ENCODE measurements at regions not wholly inside any gene's neighbourhood (a gene's known extent, or its start where the extent isn't known, plus 50 kb on each side); places are given as distances from the start of the nearest gene placed in this dataset.
"Not testable (repeated sequence)": the region's sequence is repeated elsewhere in the genome, so short reads cannot be mapped to it uniquely, and the experiment has no call there.

DNA sequence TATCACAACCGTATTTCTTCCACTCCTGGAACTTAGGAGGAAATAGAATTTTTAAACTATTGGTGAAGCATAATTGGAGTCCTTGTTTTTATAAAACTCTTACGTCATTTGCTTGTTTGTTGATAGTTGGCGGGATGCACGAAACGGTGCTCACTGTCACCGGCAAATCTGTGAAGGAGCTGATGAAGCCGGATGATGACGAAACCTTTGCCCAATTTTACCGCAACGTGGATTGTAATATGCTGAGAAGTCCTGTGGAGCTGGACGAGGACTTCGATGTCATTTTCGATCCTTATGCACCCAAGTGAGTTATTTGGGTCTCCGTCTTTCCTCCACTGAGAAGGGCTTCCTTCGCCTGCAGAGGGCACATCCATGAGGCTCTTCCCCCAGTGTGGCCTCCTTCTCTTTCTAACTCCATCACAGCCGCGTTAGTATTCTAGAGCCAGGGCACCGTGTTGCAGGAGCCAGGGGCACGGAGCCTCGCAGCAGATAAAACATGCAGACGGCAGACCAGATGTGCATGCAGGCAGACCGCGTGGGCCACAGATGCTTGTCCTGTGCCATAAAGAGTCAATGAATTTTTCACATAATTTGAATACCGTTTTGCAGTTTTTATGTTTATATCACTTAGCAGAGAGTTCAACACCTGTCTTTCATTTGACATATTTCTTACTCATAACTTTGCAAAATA, 61.5 kb upstream of the LYZL2 start:
- TF ChIP-seq, protein P1, sequence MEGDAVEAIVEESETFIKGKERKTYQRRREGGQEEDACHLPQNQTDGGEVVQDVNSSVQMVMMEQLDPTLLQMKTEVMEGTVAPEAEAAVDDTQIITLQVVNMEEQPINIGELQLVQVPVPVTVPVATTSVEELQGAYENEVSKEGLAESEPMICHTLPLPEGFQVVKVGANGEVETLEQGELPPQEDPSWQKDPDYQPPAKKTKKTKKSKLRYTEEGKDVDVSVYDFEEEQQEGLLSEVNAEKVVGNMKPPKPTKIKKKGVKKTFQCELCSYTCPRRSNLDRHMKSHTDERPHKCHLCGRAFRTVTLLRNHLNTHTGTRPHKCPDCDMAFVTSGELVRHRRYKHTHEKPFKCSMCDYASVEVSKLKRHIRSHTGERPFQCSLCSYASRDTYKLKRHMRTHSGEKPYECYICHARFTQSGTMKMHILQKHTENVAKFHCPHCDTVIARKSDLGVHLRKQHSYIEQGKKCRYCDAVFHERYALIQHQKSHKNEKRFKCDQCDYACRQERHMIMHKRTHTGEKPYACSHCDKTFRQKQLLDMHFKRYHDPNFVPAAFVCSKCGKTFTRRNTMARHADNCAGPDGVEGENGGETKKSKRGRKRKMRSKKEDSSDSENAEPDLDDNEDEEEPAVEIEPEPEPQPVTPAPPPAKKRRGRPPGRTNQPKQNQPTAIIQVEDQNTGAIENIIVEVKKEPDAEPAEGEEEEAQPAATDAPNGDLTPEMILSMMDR (IDR thresholded peaks at IDR 0.05; ENCODE audit: poor library complexity), result not testable (repeated sequence)
- TF ChIP-seq EZH2phosphoT487 (IDR thresholded peaks at IDR 0.05; ENCODE audit: low read depth, severe bottlenecking, unreplicated experiment); EZH2 (IDR thresholded peaks at IDR 0.05; ENCODE audit: borderline replicate concordance): not testable (repeated sequence)

Data from hepatocyte (in vitro differentiated cells).